Mucosa of descending colon (tissue), 3 donors: ENCODE measurements at regions not wholly inside any gene's neighbourhood (a gene's known extent, or its start where the extent isn't known, plus 50 kb on each side); places are given as distances from the start of the nearest gene placed in this dataset.

ENCODE experiments used
- ATAC-seq: fragments of 200-7000 bp; cut with Tn5 transposase; one replicate; pipeline ENCODE4 v1.9.1; 2020; ENCODE audit warnings: mild to moderate bottlenecking, moderate library complexity
- DNase-seq, 3 donors: peaks; one replicate each; pipeline ENCODE4 v3.0.0-alpha.2; 2020
- H3K36me3 ChIP-seq: fragments of 200-600 bp; one replicate; pipeline ENCODE4 v1.8.0; 2021; ENCODE audit warnings: low read depth, mild to moderate bottlenecking
- H3K4me1 ChIP-seq: fragments of 200-600 bp; one replicate; pipeline ENCODE4 v1.8.0; 2021; ENCODE audit warnings: low read depth, mild to moderate bottlenecking
- H3K4me3 ChIP-seq: fragments of 200-600 bp; one replicate; pipeline ENCODE4 v1.8.0; 2021; ENCODE audit warnings: mild to moderate bottlenecking
- H3K9me3 ChIP-seq: fragments of 200-600 bp; one replicate; pipeline ENCODE4 v1.8.0; 2021; ENCODE audit warnings: mild to moderate bottlenecking
- intact Hi-C, 2 donors: fragments of 100-400 bp; cut with DNase I in 1 of 2; cut with micrococcal nuclease in 1 of 2; formaldehyde crosslinking; loops; one replicate each; pipeline versions ENCODE4 v1.11.0 to v1.11.1; 2022; cut with DNase I, micrococcal nuclease
- TF ChIP-seq, protein P1 (sequence below): fragments of 200-600 bp; IDR thresholded peaks from one replicate; pipeline ENCODE4 v1.8.0; 2022; ENCODE audit warnings: antibody characterized with exemption, mild to moderate bottlenecking
- donor health status: DM: no; HTN: no; CAD: no; lungs with moderate emphysema.
- donor health status: DM: no; HTN: no; CAD: no.
- donor health status: DM: no; HTN: yes; CAD: no.

GRCh38 chr5:118314931-118315330, 673.4 kb downstream of the DTWD2 start:
- Histone ChIP-seq H3K36me3 (no peaks in the 10 kb centered on the region), H3K4me1 (no peaks in the 10 kb centered on the region), H3K4me3 (no peak overlapping the region), H3K9me3 (no peaks in the 10 kb centered on the region)
- DNase-seq, result no peak
- intact Hi-C loops, result no loop called here
- TF ChIP-seq, protein P1, sequence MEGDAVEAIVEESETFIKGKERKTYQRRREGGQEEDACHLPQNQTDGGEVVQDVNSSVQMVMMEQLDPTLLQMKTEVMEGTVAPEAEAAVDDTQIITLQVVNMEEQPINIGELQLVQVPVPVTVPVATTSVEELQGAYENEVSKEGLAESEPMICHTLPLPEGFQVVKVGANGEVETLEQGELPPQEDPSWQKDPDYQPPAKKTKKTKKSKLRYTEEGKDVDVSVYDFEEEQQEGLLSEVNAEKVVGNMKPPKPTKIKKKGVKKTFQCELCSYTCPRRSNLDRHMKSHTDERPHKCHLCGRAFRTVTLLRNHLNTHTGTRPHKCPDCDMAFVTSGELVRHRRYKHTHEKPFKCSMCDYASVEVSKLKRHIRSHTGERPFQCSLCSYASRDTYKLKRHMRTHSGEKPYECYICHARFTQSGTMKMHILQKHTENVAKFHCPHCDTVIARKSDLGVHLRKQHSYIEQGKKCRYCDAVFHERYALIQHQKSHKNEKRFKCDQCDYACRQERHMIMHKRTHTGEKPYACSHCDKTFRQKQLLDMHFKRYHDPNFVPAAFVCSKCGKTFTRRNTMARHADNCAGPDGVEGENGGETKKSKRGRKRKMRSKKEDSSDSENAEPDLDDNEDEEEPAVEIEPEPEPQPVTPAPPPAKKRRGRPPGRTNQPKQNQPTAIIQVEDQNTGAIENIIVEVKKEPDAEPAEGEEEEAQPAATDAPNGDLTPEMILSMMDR, result no peak
- no peak for ATAC-seq

DNA sequence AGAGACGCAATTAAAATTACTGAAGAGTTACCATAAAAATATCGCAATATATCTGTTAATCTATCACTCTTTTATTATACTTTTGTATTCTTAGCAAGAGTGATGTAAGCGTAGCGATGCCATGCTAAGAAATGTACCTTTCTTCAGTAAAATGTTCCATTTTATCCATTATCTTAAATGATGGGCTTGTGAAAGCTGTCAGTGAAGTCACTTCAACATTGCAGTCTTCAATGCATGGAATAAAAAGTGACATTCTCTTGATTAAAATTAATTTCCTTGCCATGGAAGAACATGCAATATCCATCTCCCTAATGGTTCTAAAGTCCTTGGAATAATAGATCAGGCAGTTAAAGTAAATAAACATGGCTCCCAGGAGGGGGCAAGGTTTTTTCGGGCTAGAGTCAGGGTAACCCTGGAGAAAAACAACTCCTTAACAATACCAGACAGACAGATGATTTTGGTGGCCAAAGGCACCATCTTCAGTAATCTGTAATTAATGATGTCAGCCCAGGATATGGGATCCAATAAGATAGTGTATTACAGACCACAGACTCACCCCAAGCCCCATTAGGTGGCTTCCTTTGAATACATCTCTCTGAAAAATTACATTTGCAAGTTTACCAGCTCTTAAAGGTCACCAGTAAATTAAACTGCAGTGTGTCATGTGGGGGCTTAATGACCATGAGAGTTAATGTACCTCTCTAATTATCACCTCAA, 677.1 kb downstream of the DTWD2 start:
- intact Hi-C loops, result no loop called here
- ATAC-seq (no peak), DNase-seq (no peak)
- Histone ChIP-seq H3K4me3 (no peak overlapping the region), H3K4me1 (no peaks in the 10 kb centered on the region), H3K36me3 (no peaks in the 10 kb centered on the region), H3K9me3 (no peaks in the 10 kb centered on the region)
- TF ChIP-seq, protein P1, result no peak

DNA sequence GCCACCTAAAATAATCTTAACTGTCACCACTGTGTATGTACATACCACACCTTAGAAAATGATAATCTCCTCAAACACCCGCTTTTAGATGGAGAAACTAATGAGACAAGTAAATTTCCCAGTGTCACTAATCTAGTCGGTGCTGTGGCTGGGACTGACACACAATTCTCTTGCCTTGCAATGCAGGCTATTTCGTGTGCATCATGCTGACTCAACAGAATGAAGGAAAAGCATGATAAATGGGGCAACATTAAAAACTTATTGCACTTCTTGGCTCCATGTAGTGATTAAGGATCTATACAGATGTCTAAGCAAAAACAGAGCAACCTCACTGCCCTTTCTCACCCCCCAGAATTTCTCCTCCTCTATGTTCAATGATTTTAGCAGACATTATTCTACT, 677.9 kb downstream of the DTWD2 start:
- intact Hi-C loops, result no loop called here
- ATAC-seq (no peak), DNase-seq (no peak)
- Histone ChIP-seq H3K4me1 (no peaks in the 10 kb centered on the region), H3K9me3 (no peaks in the 10 kb centered on the region), H3K4me3 (no peak overlapping the region), H3K36me3 (no peaks in the 10 kb centered on the region)
- TF ChIP-seq, protein P1, result no peak

GRCh38 chr5:118303296-118303695, 685.1 kb downstream of the DTWD2 start:
- H3K36me3 ChIP-seq, result no peaks in the 10 kb centered on the region
- intact Hi-C loops, result no loop called here
- no peaks in the 10 kb centered on the region for H3K4me1 ChIP-seq
- no peak overlapping the region for H3K4me3 ChIP-seq
- DNase-seq (no peak), ATAC-seq (no peak)
- TF ChIP-seq, protein P1, result no peak
- no peaks in the 10 kb centered on the region for H3K9me3 ChIP-seq

- intact Hi-C loops, result no loop called here
- DNase-seq, result no peak
- no peak for ATAC-seq
- no peaks in the 10 kb centered on the region for H3K4me1 ChIP-seq
- no peak overlapping the region for H3K4me3 ChIP-seq
- no peaks in the 10 kb centered on the region for H3K9me3 ChIP-seq
- TF ChIP-seq, protein P1, result no peak
- H3K36me3 ChIP-seq, result no peaks in the 10 kb centered on the region
Measured at GRCh38 chr5:118302786-118303185, 685.6 kb downstream of the DTWD2 start.

GRCh38 chr5:118301696-118302095, 686.7 kb downstream of the DTWD2 start:
- TF ChIP-seq, protein P1, result no peak
- no peak overlapping the region for H3K4me3 ChIP-seq
- no peaks in the 10 kb centered on the region for H3K9me3 ChIP-seq
- no peaks in the 10 kb centered on the region for H3K36me3 ChIP-seq
- no peak for ATAC-seq
- DNase-seq, result no peak
- intact Hi-C loops, result no loop called here
- no peaks in the 10 kb centered on the region for H3K4me1 ChIP-seq
